ENCODE measurements at regions not wholly inside any gene's neighbourhood (a gene's known extent, or its start where the extent isn't known, plus 50 kb on each side); places are given as distances from the start of the nearest gene placed in this dataset.

- Mint-ChIP-seq H3K4me1 (ENCODE audit: low read depth) (no peaks in the 10 kb centered on the region), H3K27me3 (ENCODE audit: low read depth) (no peaks in the 10 kb centered on the region), H3K9me3 (peaks cover 37% of the 10 kb centered on the region), H3K4me3 (no peak overlapping the region), H3K27ac (no peak overlapping the region), H3K36me3 (ENCODE audit: low read depth) (no peaks in the 10 kb centered on the region)
- DNase-seq (ENCODE audit: low spot score), result no peak
These were observed 609.4 kb downstream of the OLFM4 start for GRCh38 chr13:53638040-53638439.

GRCh38 chr13:53642306-53642705, 613.7 kb downstream of the OLFM4 start:
- Mint-ChIP-seq H3K27me3 (ENCODE audit: low read depth) (no peaks in the 10 kb centered on the region), H3K36me3 (ENCODE audit: low read depth) (no peaks in the 10 kb centered on the region), H3K9me3 (peaks cover 46% of the 10 kb centered on the region), H3K27ac (no peak overlapping the region), H3K4me3 (no peak overlapping the region), H3K4me1 (ENCODE audit: low read depth) (no peaks in the 10 kb centered on the region)
- DNase-seq (ENCODE audit: low spot score), result no peak

GRCh38 chr13:53648673-53649072, 620.1 kb downstream of the OLFM4 start:
- Mint-ChIP-seq H3K9me3 (peaks cover 44% of the 10 kb centered on the region), H3K27me3 (ENCODE audit: low read depth) (no peaks in the 10 kb centered on the region), H3K36me3 (ENCODE audit: low read depth) (no peaks in the 10 kb centered on the region), H3K4me3 (no peak overlapping the region), H3K27ac (no peak overlapping the region), H3K4me1 (ENCODE audit: low read depth) (no peaks in the 10 kb centered on the region)
- DNase-seq (ENCODE audit: low spot score), result no peak

GRCh38 chr13:53672005-53672404, 643.4 kb downstream of the OLFM4 start:
- Mint-ChIP-seq H3K4me1 (ENCODE audit: low read depth) (no peaks in the 10 kb centered on the region), H3K27me3 (ENCODE audit: low read depth) (no peaks in the 10 kb centered on the region), H3K36me3 (ENCODE audit: low read depth) (no peaks in the 10 kb centered on the region), H3K4me3 (no peak overlapping the region), H3K27ac (no peak overlapping the region), H3K9me3 (peaks cover 38% of the 10 kb centered on the region)
- no peak for DNase-seq (ENCODE audit: low spot score)

- Mint-ChIP-seq H3K27me3 (ENCODE audit: low read depth) (no peaks in the 10 kb centered on the region), H3K36me3 (ENCODE audit: low read depth) (no peaks in the 10 kb centered on the region), H3K4me3 (no peak overlapping the region), H3K9me3 (peaks cover 49% of the 10 kb centered on the region), H3K4me1 (ENCODE audit: low read depth) (no peaks in the 10 kb centered on the region), H3K27ac (no peak overlapping the region)
- DNase-seq (ENCODE audit: low spot score), result no peak
These were observed 654.5 kb downstream of the OLFM4 start for GRCh38 chr13:53683146-53683545.

- no peaks in the 10 kb centered on the region for H3K36me3 Mint-ChIP-seq (ENCODE audit: low read depth)
- H3K4me1 Mint-ChIP-seq (ENCODE audit: low read depth), result no peaks in the 10 kb centered on the region
- no peak overlapping the region for H3K4me3 Mint-ChIP-seq
- no peak overlapping the region for H3K27ac Mint-ChIP-seq
- H3K9me3 Mint-ChIP-seq, result peaks cover 53% of the 10 kb centered on the region
- no peak for DNase-seq (ENCODE audit: low spot score)
- H3K27me3 Mint-ChIP-seq (ENCODE audit: low read depth), result no peaks in the 10 kb centered on the region
These were observed 655.0 kb downstream of the OLFM4 start for GRCh38 chr13:53683608-53684007.

- Mint-ChIP-seq H3K9me3 (peaks cover 37% of the 10 kb centered on the region), H3K27me3 (ENCODE audit: low read depth) (no peaks in the 10 kb centered on the region), H3K27ac (no peak overlapping the region), H3K4me1 (ENCODE audit: low read depth) (no peaks in the 10 kb centered on the region), H3K4me3 (no peak overlapping the region), H3K36me3 (ENCODE audit: low read depth) (no peaks in the 10 kb centered on the region)
- no peak for DNase-seq (ENCODE audit: low spot score)
These were observed 662.8 kb downstream of the OLFM4 start for GRCh38 chr13:53691417-53691816.

- no peaks in the 10 kb centered on the region for H3K36me3 Mint-ChIP-seq (ENCODE audit: low read depth)
These were observed 666.4 kb downstream of the OLFM4 start for GRCh38 chr13:53694814-53695532.

GRCh38 chr13:53703371-53704080, 674.9 kb downstream of the OLFM4 start:
- no peak for DNase-seq (ENCODE audit: low spot score)
- Mint-ChIP-seq H3K4me1 (ENCODE audit: low read depth) (no peaks in the 10 kb centered on the region), H3K9me3 (peaks cover 47% of the 10 kb centered on the region), H3K27ac (no peak overlapping the region), H3K27me3 (ENCODE audit: low read depth) (no peaks in the 10 kb centered on the region), H3K36me3 (ENCODE audit: low read depth) (no peaks in the 10 kb centered on the region), H3K4me3 (no peak overlapping the region)

More at GRCh38 chr13:53694814-53695532, 666.4 kb downstream of the OLFM4 start:
- H3K27ac Mint-ChIP-seq, result no peak overlapping the region
- no peak for DNase-seq (ENCODE audit: low spot score)
- no peaks in the 10 kb centered on the region for H3K27me3 Mint-ChIP-seq (ENCODE audit: low read depth)
- H3K4me3 Mint-ChIP-seq, result no peak overlapping the region
- peaks cover 30% of the 10 kb centered on the region for H3K9me3 Mint-ChIP-seq
- no peaks in the 10 kb centered on the region for H3K4me1 Mint-ChIP-seq (ENCODE audit: low read depth)

GRCh38 chr13:53719281-53719680, 690.7 kb downstream of the OLFM4 start:
- H3K4me1 Mint-ChIP-seq (ENCODE audit: low read depth), result no peaks in the 10 kb centered on the region
- H3K36me3 Mint-ChIP-seq (ENCODE audit: low read depth), result no peaks in the 10 kb centered on the region
- no peaks in the 10 kb centered on the region for H3K27me3 Mint-ChIP-seq (ENCODE audit: low read depth)
- no peak overlapping the region for H3K4me3 Mint-ChIP-seq
- peaks cover 32% of the 10 kb centered on the region for H3K9me3 Mint-ChIP-seq
- DNase-seq (ENCODE audit: low spot score), result no peak
- H3K27ac Mint-ChIP-seq, result no peak overlapping the region

- Mint-ChIP-seq H3K9me3 (peaks cover 25% of the 10 kb centered on the region), H3K4me1 (ENCODE audit: low read depth) (no peaks in the 10 kb centered on the region), H3K36me3 (ENCODE audit: low read depth) (no peaks in the 10 kb centered on the region), H3K27ac (no peak overlapping the region), H3K27me3 (ENCODE audit: low read depth) (no peaks in the 10 kb centered on the region), H3K4me3 (no peak overlapping the region)
- DNase-seq (ENCODE audit: low spot score), result no peak
These were observed 704.1 kb downstream of the OLFM4 start for GRCh38 chr13:53732664-53733063.

GRCh38 chr13:53743906-53744305, 715.3 kb downstream of the OLFM4 start:
- Mint-ChIP-seq H3K9me3 (peaks cover 11% of the 10 kb centered on the region), H3K4me1 (ENCODE audit: low read depth) (no peaks in the 10 kb centered on the region), H3K36me3 (ENCODE audit: low read depth) (no peaks in the 10 kb centered on the region), H3K27me3 (ENCODE audit: low read depth) (no peaks in the 10 kb centered on the region), H3K27ac (no peak overlapping the region), H3K4me3 (no peak overlapping the region)
- no peak for DNase-seq (ENCODE audit: low spot score)

GRCh38 chr13:53747825-53748224, 719.2 kb downstream of the OLFM4 start:
- DNase-seq (ENCODE audit: low spot score), result no peak
- H3K27me3 Mint-ChIP-seq (ENCODE audit: low read depth), result no peaks in the 10 kb centered on the region
- no peak overlapping the region for H3K4me3 Mint-ChIP-seq
- H3K27ac Mint-ChIP-seq, result no peak overlapping the region
- no peaks in the 10 kb centered on the region for H3K36me3 Mint-ChIP-seq (ENCODE audit: low read depth)
- H3K4me1 Mint-ChIP-seq (ENCODE audit: low read depth), result no peaks in the 10 kb centered on the region
- peaks cover 16% of the 10 kb centered on the region for H3K9me3 Mint-ChIP-seq

- no peak for DNase-seq (ENCODE audit: low spot score)
- H3K27ac Mint-ChIP-seq, result no peak overlapping the region
- peaks cover 20% of the 10 kb centered on the region for H3K9me3 Mint-ChIP-seq
- H3K4me3 Mint-ChIP-seq, result no peak overlapping the region
- no peaks in the 10 kb centered on the region for H3K4me1 Mint-ChIP-seq (ENCODE audit: low read depth)
- no peaks in the 10 kb centered on the region for H3K36me3 Mint-ChIP-seq (ENCODE audit: low read depth)
- H3K27me3 Mint-ChIP-seq (ENCODE audit: low read depth), result no peaks in the 10 kb centered on the region
These were observed 720.7 kb downstream of the OLFM4 start for GRCh38 chr13:53749306-53749705.
